ENCODE measurements at regions not wholly inside any gene's neighbourhood (a gene's known extent, or its start where the extent isn't known, plus 50 kb on each side); places are given as distances from the start of the nearest gene placed in this dataset.

DNA sequence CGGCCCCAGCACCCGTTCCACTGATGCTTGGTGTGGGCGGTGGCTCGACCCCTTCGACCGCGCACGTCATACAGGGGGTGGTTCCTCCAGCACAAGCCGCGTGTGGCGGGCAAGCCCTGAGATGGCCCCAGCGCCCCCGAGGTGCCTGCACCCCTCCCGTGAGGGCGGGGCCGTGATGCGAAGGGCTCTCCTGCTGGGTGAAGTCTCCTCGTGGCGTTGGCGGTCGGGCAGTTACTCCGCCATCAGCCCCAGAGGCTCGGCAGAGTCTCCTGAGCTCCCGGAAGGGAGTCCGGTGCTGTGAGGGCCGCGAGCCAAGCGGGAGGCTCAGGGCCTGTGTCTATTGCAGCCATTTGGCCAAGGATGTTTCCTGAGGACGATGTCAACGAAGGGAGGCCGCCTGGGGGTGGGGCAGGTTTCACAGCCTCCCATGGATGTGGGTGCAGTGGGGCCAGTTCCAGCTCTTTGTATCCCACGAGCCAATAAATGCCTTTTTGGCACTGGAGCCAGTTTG, 78.1 kb upstream of the GALNT9 start:
- DNase-seq (ENCODE audit: low read depth) = no peak

DNA sequence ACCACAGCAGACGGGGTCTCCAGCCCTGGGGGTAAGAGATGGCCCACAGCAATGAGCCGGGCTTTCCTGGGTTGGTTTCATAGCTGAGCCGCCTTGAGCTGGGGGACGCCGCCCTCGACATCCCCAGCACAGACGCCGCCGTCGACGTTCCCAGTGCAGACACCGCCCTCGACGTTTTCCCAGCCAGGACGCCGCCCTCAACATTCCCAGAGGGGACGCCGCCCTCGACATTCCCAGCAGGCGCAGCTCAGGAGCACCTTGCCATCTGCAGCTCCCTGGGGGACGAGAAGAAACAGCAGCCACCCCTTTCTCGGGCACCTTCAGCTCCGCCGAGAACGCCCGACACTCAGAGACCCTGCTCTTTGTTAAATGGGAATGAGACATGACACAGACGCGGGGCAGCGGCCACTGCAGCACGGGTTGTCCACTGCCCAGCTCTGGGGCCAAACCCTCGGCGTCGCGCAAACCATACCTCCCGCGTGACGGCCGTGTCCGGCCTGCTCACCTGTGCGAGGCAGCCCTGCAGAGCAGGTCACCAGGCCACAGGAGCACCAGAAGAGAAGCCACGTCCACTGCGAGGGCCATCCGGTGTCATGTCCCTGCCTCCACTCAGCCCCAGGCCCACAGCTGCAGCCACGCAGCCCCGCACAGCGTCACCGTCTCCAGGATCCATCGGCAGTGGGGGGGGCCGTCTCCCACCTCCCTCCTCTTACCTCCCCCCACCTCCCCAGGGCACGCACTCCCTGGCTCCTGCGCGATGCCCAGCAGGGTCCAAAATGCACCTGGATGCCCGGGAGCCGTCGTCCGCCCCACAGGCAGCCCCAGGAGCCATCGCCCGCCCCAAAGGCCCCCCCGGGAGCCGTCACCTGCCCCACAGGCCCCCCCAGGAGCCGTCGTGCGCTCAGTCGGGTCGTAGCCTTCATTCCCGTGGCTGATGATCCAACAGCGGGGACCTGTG, 77.4 kb upstream of the GALNT9 start:
- DNase-seq (ENCODE audit: low read depth) = no peak

DNA sequence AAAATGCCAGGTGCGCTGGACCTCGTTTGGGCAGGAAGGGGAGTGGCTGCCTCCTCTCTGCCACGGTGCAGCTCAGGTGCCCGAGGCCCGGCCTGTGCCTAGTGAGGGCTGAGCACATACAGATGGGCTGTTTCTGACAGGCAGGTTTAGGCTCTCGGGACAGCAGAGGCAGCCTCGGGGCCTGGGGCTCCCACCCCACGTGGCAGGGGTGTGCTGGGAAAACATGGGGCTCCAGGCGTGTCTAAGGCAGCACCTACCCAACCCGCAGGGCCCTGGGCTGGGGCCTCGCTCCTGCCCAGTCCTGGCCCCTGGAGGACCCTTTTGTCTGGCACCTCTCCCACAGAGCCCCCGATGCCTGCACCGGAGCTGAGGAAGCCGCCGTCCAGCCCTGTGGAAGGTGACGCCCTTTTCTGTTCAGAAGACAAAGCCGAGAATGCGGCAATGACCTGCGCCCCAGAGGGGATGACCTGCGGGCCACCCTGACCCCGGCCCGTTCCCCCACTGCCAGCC, 76.4 kb upstream of the GALNT9 start:
- no peak for DNase-seq (ENCODE audit: low read depth)

DNA sequence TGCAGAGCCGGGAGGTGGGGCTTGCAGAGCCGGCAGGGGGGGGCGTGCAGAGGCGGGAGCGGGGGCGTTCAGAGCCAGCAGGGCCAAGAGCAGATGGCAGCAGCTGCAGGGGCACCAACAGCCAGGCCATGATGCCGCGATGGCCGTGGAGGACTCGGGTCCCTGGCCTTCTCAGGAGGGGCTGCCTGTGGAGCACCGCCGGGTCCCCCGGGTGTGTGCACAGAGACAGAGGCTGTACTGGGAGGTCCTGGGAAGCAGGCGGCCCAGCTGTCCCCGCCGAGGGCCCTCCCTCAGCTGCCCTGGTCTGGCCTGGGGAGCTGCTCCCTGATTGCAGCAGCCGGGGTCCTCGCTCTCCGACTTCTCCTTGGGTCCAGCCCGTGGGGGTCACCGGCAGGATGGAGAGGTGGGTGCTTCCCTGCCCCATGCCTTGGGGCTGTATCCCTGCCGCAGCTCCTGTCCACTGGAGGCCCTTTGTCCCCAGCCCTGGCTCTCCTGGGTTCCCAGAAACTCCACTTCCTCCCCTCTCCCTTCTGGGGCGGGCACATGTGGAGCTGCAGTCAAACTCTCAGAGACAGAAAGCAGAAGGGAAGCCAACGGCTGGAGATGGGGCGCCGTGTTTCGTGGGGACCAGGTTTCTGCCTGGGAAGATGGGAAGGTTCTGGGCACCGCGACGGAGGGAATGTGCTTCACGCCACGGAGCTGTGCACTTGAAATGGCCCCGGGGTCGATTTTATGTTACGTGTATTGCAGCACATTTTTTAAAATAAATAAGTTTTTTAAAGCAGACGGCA, 75.8 kb upstream of the GALNT9 start:
- no peak for DNase-seq (ENCODE audit: low read depth)

DNA sequence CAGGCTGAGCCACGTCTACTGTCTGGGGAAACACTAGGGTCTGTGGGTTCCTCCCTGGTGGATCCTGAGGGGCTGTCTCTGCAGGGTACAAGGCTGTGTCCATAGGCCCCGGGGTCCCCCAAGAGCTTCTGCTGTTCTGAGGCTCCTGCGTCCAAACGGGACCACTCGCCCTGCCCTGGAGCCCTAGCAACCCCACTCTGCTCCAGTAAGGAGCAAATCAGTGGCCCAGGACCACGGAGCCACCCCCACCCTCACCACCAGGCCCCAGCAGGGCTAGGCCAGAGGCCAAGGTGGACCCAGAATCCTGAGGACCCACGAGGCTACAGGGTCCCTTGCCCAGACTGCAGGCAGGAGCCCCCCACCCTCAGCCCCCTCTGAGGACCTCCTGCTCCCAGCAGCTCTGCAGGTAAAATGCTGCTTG, 75.1 kb upstream of the GALNT9 start:
- DNase-seq (ENCODE audit: low read depth) = no peak

DNA sequence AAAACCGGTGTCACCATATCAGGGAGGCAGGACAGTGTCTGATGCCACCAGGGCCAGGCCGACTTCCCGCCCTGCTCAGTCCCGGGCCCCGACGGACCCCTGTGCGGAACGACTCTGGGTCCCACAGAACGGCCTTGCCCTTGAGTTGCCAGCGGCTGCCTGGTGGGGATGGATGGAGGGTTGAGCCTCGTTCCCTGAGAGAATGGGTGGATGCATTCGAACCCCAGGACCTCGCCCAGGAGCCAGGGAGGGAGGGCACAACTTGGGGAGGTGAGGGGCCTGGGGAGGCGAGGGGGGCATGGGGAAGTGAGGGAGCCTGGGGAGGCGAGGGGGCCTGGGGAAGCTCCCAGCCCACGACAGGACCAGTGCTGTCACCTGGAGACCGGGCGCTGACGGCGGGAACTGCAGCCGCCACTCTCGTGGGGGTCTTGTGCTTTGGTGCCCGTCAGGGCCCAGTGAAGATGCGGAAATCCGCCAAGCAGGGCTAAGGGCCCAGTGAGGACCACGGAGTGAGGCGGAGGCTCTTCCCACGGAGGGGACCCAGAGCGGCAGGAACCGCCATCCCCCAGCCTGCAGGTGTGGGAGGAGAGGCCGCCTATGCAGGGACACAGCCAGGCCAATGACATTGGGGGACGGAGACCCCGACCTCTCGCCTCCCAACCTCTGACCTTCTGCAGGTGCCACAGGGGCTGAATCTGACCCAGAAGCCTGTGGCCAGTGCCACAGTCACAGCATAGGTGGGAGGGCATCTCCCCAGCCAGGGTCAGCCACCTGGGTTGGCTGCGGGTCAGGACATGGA, 74.4 kb upstream of the GALNT9 start:
- DNase-seq (ENCODE audit: low read depth) = no peak

DNA sequence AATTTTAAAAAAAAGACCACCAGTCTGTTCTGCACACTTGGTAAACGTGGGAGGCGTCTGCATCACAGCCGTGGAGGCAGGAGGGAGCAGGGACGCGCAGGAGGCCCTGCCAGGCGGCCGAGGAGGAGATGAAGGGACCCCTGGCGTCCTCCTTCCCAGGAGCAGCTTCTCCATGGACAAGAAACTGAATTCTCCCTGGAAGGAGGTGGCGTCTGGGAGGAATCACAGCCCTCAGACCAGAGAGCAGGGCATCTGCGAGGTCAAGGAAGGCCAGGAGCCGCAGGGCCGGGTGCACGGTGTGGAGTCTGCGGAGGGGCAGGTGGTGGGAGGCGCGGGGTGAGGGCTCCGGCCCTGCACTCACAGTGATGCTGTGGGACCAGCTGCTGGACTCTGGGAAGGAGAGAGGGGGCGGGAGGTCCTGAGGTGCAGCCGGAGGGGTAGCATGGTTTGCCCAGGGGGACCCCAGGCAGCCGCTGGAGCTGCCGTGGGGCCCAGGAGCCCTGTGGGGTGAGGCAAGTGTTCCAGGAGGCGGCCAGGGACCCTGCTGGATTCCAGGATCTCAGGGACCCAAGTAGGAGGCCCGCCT, 73.5 kb upstream of the GALNT9 start:
- no peak for DNase-seq (ENCODE audit: low read depth)

DNA sequence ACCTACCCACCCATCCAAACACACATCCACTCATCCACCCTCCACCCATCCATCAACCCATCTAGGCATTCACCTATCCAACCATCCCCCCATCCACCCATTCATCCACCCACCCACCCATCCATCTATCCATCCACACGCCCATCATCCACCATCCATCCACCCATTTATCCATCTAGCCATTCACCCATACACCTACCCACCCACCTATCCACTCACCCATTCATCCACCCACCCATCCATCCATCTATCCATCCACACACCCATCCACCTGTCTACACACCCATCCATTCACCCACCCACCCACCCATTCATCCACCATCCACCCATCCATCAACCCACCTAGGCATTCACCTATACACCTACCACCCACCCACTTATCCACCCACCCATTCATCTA, 72.6 kb upstream of the GALNT9 start:
- DNase-seq (ENCODE audit: low read depth) = no peak

DNA sequence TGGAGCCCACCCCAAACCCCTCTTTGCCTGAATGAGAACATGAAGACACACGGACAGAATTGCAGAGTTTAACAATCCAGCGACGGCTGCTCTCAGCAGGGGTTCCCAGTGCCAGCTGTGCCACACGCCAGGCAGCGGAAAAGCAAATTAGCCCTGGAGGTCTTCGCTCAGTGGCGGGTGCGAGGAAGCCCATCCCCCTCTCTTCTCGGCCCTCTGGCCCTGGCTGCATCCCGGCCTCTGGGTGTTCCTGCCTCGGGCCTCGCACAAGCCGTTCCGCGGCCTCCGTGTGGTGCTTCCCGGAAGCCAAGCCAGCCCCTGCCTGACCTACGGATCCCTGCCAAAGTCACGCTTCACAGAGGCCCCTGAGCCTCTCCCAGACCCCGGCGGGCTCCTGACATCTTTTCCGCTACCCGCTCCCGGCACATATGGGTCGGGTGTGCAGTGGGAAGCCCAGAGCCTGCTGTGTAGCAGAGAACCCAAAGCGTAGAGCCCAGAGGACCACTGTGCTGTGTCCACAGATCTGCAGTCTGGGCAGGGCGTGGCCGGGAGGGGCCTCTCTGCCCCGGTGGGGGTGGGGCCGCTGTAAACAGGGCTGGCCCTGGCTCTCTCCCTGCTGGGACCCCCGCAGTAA, 70.7 kb upstream of the GALNT9 start:
- DNase-seq (ENCODE audit: low read depth) = no peak

DNA sequence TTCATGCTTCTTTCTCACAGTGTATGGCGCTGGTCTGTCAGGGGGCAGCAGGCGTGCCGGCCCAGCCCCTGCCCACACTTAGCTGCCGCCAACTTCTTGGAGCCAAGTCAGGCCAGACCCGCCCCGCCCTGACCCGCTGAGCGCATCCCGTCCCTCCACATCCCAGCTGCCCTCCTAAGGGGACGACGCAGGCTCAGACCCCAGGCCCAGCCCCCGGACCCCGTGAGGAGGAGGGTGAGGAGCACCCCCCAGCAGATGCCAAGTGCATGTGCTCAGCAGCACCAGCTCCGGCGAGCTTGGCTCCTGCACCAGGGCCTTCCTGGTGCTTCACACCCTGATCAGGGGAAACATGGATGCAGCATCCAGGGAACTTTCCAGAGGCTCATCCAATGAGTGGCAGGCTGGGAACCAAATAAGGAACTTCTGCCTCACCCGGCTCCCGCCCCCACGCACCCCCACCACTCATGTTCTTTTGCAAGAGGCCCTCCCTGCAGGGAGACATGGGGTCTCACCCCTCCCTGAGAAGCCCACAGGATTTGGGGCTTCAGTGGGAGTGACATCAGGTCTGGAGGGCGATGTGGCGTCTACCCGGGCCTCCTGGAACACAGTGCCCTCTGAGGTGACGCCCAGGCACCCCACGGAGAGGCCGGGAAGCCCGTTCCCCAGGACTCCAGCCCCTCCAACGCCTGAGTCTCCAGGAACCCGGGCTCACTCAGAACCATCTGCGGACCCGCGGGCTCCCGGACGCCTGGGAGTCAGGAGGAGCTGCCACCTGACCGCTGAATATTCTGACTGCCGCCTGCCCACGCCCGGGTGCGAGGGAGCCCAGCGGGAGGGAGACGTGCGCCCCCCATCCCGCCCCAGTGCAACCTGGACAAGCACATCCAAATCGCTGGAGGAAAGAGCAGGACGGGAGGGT, 70.0 kb upstream of the GALNT9 start:
- DNase-seq (ENCODE audit: low read depth) = no peak

DNA sequence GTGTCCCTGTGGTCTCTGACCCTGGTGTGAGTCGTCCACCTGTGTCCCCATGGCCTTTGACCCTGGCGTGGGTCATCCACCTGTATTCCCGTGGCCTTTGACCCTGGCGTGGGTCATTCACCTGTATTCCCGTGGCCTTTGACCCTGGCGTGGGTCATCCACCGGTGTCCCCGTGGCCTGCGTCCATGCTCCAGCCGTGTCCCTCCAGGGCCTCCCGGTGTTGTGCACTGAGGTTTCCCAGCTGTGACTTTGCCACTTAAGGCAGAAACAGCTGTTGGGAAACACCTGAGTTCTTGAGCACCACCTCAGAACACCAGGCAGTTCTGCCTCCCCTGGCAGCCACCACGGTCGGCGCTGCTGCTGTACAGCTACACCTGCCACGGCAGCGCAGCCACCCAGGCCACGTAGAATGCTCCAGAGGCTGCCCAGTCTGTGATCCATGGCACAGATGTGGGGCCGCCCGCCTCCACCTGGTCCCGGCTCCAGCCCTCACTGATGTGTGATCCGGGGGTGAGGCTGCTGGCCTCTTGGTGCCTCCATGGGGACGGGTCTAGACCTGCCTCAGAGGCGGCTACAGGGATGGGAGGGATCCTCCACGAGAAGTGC, 69.1 kb upstream of the GALNT9 start:
- no peak for DNase-seq (ENCODE audit: low read depth)

DNA sequence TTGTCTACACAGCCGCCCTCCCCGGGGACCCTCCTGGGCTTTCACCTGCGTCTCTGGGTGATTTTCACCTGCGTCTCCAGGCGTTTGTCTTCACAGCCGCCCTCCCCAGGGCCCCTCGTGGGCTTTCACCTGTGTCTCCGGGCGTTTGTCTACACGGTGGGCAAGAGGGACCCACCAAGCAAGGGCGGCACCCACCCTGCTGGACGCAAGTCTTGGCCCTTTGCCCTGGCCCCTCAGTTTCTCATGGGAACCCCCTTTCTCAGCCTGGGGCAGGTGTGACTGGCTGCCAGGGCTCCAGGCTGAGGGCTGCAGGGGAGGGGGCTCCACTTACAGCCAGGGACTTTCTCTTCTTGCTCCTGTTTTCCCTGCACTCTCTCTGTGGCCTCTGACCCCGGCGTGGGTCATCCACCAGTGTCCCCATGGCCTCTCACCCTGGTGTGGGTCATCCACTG, 68.6 kb upstream of the GALNT9 start:
- no peak for DNase-seq (ENCODE audit: low read depth)

DNA sequence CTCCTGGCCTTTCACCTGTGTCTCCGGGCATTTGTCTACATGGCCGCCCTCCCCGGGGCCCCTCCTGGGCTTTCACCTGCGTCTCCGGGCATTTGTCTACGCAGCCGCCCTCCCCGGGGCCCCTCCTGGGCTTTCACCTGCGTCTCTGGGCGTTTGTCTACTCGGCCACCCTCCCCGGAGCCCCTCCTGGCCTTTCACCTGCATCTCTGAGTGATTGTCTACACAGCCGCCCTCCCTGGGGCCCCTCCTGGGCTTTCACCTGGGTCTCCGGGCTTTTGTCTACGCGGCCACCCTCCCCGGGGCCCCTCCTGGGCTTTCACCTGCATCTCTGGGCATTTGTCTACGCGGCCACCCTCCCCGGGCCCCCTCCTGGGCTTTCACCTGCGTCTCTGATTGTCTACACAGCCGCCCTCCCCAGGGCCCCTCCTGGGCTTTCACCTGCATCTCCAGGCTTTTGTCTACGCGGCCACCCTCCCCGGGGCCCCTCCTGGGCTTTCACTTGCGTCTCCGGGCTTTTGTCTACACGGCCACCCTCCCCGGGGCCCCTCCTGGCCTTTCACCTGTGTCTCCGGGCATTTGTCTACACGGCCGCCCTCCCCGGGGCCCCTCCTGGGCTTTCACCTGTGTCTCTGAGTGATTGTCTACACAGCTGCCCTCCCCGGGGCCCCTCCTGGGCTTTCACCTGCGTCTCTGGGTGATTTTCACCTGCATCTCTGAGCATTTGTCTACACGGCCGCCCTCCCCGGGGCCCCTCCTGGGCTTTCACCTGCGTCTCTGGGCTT, 68.0 kb upstream of the GALNT9 start:
- no peak for DNase-seq (ENCODE audit: low read depth)

DNA sequence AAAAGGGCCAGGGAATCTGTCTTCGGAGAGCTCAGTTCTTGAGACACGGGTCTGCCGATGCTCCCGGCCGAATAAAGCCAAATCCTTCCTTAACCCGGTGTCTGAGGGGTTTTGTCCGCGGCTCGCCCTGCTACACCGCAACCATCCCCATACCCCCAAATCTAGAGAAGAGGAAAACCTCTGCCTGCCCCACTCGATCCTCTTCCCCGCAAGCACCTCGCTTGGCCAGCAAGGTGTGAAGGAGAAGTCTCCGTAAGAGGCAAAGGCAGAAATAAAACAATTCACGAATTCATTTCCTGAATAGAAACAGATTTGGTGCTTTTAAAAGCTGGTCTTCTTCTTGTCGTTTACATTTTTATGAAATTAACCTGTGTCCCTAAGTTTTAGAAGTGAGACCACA, 67.3 kb upstream of the GALNT9 start:
- no peak for DNase-seq (ENCODE audit: low read depth)

DNA sequence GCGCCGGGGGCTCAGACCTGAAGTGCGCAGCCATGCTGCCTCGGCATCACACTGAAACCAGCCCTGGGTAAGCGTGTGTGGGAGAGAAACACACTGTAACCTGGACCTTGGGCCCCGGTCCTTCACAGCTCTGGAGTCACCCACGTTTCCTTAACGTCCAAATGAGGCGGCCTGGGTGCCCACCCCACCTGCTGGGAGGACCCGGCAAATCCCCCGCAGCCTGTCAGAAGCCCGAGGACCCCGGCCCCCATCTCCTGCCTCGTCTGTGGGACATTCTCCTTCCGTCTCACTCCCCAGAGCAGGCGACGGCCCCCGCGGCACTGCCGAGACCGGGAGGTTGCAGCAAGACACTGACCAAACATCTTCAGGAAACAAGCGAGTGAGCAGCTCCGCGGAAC, 66.5 kb upstream of the GALNT9 start:
- DNase-seq (ENCODE audit: low read depth) = no peak

DNA sequence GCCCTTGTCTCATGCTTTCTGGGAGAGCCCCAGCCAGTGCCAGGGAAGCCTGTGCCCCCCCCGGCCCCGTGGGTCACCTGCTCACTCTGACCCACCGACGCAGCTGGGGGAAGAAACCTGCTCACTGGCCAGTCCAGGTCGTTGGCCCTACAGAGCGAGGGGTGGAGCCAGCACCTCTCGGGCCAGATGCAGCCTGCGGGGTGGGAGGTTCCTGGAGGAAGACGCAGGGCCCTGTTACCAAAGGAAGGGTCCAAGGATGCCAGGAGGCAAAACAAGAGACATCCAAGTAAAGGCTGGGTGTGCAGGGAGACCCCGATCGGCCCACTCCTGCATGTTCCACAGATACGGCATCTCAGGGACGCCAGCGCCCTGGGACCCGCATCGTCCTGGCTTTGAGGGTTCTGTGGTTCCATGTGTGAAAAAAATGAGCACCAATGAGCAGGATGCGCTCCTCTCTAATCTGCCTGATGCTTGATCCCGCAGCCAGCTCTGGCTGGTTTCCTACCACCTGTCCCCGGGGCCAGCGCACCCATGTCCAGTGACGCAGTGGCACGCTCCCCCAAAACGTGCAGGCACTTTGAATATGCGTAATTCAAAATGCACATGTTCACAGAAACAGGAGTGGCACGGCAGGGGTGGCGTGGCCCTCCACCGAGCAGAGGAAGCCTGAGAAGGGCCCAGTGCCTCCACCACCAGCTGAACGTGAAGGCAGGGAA, 66.0 kb upstream of the GALNT9 start:
- DNase-seq (ENCODE audit: low read depth) = no peak

DNA sequence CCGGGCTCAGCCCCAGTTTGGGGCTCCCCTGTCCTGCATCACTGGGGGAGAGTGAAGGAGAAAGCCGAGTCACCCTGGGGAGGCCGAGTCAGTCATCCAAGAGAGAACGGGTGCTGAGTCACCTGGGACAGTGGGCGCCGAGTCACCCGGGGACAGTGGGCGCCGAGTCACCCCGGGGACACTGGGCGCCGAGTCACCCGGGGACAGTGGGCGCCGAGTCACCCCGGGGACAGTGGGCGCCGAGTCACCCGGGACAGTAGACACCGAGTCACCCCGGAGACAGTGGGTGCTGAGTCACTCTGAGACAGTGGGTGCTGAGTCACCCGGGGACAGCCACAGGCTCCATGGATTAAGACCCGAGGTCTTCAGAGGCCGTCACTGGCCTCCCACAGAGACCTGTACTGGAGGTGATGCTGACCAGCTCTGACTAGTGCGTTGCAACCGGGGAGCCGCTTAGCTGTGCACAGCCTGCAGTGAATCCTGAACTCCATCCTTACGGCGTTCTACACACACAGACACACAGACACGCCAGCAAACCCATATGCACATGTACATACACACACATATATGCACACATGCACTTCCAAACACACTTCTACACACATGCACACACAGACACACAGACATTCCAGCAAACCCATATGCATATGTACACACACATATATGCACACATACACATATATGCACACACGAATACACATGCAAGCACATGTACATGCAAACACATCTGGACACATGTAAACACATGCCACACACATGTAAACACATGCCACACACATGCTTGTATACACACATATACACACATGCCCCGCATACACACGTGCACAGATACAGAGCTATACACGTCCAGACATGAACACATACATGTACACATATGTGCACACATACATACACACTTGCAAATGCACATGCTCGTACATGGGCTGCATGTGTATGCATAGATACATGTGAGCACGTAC, 64.9 kb upstream of the GALNT9 start:
- no peak for DNase-seq (ENCODE audit: low read depth)

All from stromal cell of bone marrow (primary cell).